ENCODE measurements at regions not wholly inside any gene's neighbourhood (a gene's known extent, or its start where the extent isn't known, plus 50 kb on each side); places are given as distances from the start of the nearest gene placed in this dataset.

- TF ChIP-seq YY1 (IDR thresholded peaks at IDR 0.05; ENCODE audit: insufficient read depth, insufficient read length): no peak
- TF ChIP-seq SUZ12 (IDR thresholded peaks at IDR 0.05; ENCODE audit: extremely low read depth, insufficient read depth, insufficient read length): no peak
These were observed 196.2 kb upstream of the IER5L start for GRCh38 chr9:129374231-129374630.
